Vagina (tissue), 2 donors: ENCODE measurements at regions not wholly inside any gene's neighbourhood (a gene's known extent, or its start where the extent isn't known, plus 50 kb on each side); places are given as distances from the start of the nearest gene placed in this dataset.

Source experiments
- CTCF ChIP-seq, 3 experiments: fragments of 450-650 bp in 2 of 3; fragments of 200-600 bp in 1 of 3; sonication (generic) in 1 of 3; IDR thresholded peaks; one replicate each; pipeline ENCODE4 v1.5.1; 2017 to 2019; ENCODE audit warnings: antibody characterized with exemption in 3 of 3, mild to moderate bottlenecking in 2 of 3, moderate library complexity in 2 of 3
- POLR2A ChIP-seq, 2 donors: fragments of 450-650 bp; IDR thresholded peaks; one replicate each; pipeline ENCODE4 v1.6.1; 2017; ENCODE audit warnings: antibody characterized with exemption in 2 of 2, mild to moderate bottlenecking in 2 of 2, moderate library complexity in 2 of 2
- POLR2AphosphoS5 ChIP-seq, 2 donors: sonication (generic); formaldehyde crosslinking; IDR thresholded peaks; one replicate each; pipeline ENCODE4 v1.9.0; 2017; ENCODE audit warnings: antibody characterized with exemption in 2 of 2, mild to moderate bottlenecking in 2 of 2, low read depth in 1 of 2; ENCODE audit not compliant: insufficient read depth in 1 of 2

DNA sequence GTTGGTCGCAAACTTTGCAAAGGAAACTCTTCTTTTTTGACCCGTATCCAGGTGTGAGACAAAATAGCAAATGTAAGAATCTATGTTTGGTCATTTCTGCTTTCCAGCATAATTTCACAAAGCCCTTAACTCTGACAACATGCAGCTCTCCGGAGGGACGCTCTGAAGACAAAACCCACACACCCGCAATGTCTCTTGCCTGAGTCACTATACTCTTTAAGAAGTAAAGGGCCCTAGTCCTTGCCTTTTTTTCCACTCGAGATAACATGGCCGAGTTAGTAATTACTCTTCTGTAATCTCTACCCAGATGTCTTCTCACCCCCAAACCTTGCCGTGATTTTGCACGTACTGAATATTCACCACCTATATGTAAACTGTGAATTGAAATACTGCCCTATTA, 115.7 kb upstream of the ADAMTS9 start:
- no peak for TF ChIP-seq CTCF (IDR thresholded peaks at IDR 0.05)
- TF ChIP-seq POLR2AphosphoS5 (IDR thresholded peaks at IDR 0.05; ENCODE audit: insufficient read depth in 1 of 2, low read depth in 1 of 2), result no peak
- TF ChIP-seq POLR2A (IDR thresholded peaks at IDR 0.05), result no peak
